NCI-H226 (cell line): ENCODE measurements at regions not wholly inside any gene's neighbourhood (a gene's known extent, or its start where the extent isn't known, plus 50 kb on each side); places are given as distances from the start of the nearest gene placed in this dataset.

Source experiments
- DNase-seq: peaks from one replicate; pipeline ENCODE4 v3.0.0-alpha.2; 2015

GRCh38 chr22:44366372-44367300, 53.9 kb upstream of the SHISAL1 start:
- DNase-seq = no peak

DNA sequence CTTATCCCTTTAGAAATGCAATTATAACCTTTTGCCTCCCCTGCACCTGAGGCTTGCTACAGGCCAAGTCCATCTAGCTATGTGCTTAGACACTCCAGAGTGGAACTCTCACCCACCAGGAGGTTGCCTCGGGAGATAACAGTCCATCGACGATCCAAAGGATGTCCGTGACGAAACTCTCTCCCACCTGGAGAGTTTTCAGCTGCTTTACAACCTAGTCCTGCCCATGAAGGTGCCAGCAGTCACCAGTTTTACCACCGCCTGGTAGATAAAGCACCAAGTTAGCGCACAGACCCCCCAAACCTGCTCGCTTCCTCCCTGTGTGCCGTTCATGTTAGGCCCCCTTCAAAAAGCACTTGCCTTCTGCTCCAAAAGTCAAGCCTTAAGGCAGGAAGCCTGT, 53.1 kb upstream of the SHISAL1 start:
- DNase-seq = no peak

- no peak for DNase-seq
Measured at GRCh38 chr22:44365191-44365590, 52.4 kb upstream of the SHISAL1 start.

DNA sequence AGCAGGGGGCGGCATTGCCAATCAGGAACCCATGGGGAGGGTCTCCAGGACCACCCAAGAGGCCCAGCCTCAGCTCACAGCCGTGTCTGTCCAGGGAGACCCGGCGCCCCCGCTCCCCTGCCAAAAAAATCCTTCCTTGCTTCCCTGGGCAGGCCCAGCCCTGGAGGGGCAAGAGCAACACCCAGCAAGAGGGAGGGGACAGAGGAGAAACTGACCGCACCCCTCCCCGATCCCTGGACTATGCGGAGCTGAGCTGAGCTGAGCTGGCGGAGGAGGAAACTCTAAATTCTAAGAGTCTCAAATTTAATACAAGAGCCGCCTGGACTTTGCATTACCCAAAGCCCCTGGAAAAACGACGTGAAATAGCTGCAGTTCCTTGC, 52.0 kb upstream of the SHISAL1 start:
- no peak for DNase-seq

DNA sequence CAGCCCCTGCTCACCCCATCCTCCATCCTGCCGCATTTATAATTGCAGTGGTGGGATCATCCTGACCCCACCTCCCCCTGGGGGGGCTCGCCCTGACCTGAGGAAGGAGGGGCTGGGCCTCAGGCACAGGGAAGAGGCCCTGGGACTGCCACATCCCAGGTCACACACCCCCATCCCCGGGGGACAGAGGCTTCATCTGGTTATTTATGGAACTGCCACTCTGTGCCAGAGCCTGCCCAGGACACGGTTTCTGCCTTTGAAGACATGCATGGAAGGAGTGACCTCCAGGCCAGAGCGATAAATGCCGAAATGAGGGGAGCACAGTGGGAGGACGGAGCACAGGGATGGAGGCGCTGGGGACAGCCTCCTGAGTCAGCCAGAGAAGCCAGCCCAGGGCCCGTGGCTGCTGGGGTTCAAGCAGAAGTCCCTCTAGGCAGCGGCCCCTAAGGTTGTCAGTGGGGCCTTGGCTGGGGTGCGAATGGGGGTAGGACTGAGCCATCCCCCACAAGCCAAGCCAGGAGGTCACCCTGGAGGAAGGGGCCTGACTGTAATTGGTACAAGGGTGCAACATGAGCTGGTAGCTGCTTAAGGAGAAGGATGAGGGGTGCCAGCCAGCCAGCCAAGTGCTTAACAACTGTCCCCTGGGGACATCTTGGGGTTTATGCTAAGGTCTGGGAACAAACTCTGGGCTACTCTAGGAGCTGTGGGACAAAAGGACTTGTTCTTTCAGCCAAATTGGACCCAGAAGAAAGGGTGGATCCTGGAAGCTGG, 51.4 kb upstream of the SHISAL1 start:
- no peak for DNase-seq

GRCh38 chr22:44363013-44363979, 50.5 kb upstream of the SHISAL1 start:
- DNase-seq = peak; percentile 81

DNA sequence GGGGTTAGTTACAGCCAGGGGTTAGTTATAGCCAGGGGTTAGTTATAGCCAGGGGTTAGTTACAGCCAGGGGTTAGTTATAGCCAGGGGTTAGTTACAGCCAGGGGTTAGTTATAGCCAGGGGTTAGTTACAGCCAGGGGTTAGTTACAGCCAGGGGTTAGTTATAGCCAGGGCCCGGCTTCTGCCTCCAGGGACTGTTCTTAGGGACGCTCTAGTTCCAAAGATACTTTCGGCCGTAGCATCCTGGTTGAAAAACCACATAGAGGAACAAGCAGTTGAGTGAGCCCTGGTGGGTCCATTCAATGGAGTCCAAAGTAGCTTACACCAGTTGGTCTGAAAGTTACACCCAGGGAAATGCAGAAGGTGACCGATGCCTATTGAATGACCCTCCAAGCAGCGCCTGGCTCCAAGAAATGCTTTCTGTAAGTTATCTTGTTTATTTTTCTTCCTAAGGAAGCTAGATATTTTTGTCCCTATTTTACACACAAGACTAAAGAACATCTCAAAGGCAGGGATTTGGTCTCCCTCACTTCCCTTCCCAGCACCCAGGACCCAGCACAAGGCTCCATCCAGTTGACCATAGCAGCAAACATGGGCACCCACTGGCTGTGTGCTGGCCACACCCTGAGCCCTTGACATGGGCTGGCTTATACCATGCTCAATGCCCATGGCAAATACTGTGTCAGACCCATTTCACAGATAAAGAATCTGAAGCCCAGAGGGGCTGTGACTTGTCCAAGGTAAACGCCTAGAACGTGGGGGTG, 49.7 kb upstream of the SHISAL1 start:
- no peak for DNase-seq
